GM23338 (cell line): ENCODE measurements at regions not wholly inside any gene's neighbourhood (a gene's known extent, or its start where the extent isn't known, plus 50 kb on each side); places are given as distances from the start of the nearest gene placed in this dataset.

ENCODE experiments used
- ATAC-seq: fragments of 200-7000 bp; cut with Tn5 transposase; 3 replicates; pipeline ENCODE4 v1.9.1; 2020
- DNase-seq: peaks from one replicate; pipeline ENCODE4 v3.0.0-alpha.2; 2015; ENCODE audit warnings: low spot score
- H2AFZ ChIP-seq: fragments of 200-600 bp; sonication (generic); 2 replicates; pipeline ENCODE4 v1.8.0; 2016; ENCODE audit warnings: antibody characterized with exemption, mild to moderate bottlenecking, moderate library complexity
- H3F3A ChIP-seq: fragments of 200-600 bp; sonication (generic); replicated peaks from 2 replicates; pipeline ENCODE4 v1.8.0; 2017; ENCODE audit warnings: antibody characterized with exemption, mixed run types, low read depth
- H3K27ac ChIP-seq: fragments of 200-600 bp; sonication (generic); 2 replicates; pipeline ENCODE4 v1.6.1; 2016; ENCODE audit warnings: low read depth
- H3K27me3 ChIP-seq: fragments of 200-600 bp; sonication (generic); 2 replicates; pipeline ENCODE4 v1.8.0; 2016; ENCODE audit warnings: mild to moderate bottlenecking, mixed run types, moderate library complexity; ENCODE audit not compliant: insufficient read depth
- H3K36me3 ChIP-seq: fragments of 200-600 bp; sonication (generic); 2 replicates; pipeline ENCODE4 v1.8.0; 2016; ENCODE audit warnings: mild to moderate bottlenecking; ENCODE audit not compliant: insufficient read depth
- H3K4me1 ChIP-seq: fragments of 200-600 bp; sonication (generic); 2 replicates; pipeline ENCODE4 v1.8.0; 2016; ENCODE audit warnings: mild to moderate bottlenecking, moderate library complexity; ENCODE audit not compliant: insufficient read depth
- H3K4me2 ChIP-seq: fragments of 200-600 bp; sonication (generic); 2 replicates; pipeline ENCODE4 v1.7.1; 2017; ENCODE audit warnings: mixed run types
- H3K4me3 ChIP-seq: fragments of 200-600 bp; sonication (generic); 2 replicates; pipeline ENCODE4 v1.6.1; 2016; ENCODE audit warnings: mixed run types
- H3K79me2 ChIP-seq: fragments of 200-600 bp; sonication (generic); replicated peaks from 2 replicates; pipeline ENCODE4 v1.8.0; 2017; ENCODE audit warnings: mild to moderate bottlenecking; ENCODE audit not compliant: insufficient read depth
- H3K9me2 ChIP-seq: fragments of 200-600 bp; sonication (generic); 2 replicates; pipeline ENCODE4 v1.8.0; 2017; ENCODE audit not compliant: insufficient read depth
- H4K20me1 ChIP-seq: fragments of 200-600 bp; sonication (generic); replicated peaks from 2 replicates; pipeline ENCODE4 v1.8.0; 2017; ENCODE audit warnings: mild to moderate bottlenecking; ENCODE audit not compliant: insufficient read depth
- H3K27ac Mint-ChIP-seq: 2 replicates; pipeline ENCODE4 v1.8.0; 2020; ENCODE audit warnings: inconsistent platforms, mild to moderate bottlenecking, moderate library complexity, mixed read lengths
- H3K27me3 Mint-ChIP-seq: 3 replicates; pipeline ENCODE4 v1.8.0; 2022; ENCODE audit warnings: low read depth, mild to moderate bottlenecking, moderate library complexity, mixed read lengths, inconsistent platforms; ENCODE audit not compliant: insufficient read depth, poor library complexity
- H3K36me3 Mint-ChIP-seq: 3 replicates; pipeline ENCODE4 v1.8.0; 2021; ENCODE audit warnings: low read depth, mild to moderate bottlenecking, inconsistent platforms, moderate library complexity, mixed read lengths
- H3K4me1 Mint-ChIP-seq: 3 replicates; pipeline ENCODE4 v1.8.0; 2020; ENCODE audit warnings: mild to moderate bottlenecking, inconsistent platforms, mixed read lengths
- H3K4me3 Mint-ChIP-seq: 3 replicates; pipeline ENCODE4 v1.8.0; 2021; ENCODE audit warnings: moderate library complexity, mild to moderate bottlenecking, inconsistent platforms, mixed read lengths
- H3K9me3 Mint-ChIP-seq: 3 replicates; pipeline ENCODE4 v1.8.0; 2020; ENCODE audit warnings: moderate library complexity, mild to moderate bottlenecking, inconsistent platforms, mixed read lengths
- CREB1 ChIP-seq: fragments of 250-450 bp; sonication (Bioruptor Pico); IDR thresholded peaks from 2 replicates; pipeline ENCODE4 v1.5.0; 2020; ENCODE audit warnings: low read depth, mild to moderate bottlenecking, moderate library complexity
- JUNB ChIP-seq: IDR thresholded peaks from one replicate; pipeline ENCODE4 v1.6.1; 2016; ENCODE audit warnings: antibody characterized with exemption; ENCODE audit not compliant: unreplicated experiment
- NANOG ChIP-seq: IDR thresholded peaks from 2 replicates; pipeline ENCODE4 v1.6.1; 2016; ENCODE audit warnings: antibody characterized with exemption, borderline replicate concordance
- POLR2AphosphoS5 ChIP-seq: IDR thresholded peaks from 2 replicates; pipeline ENCODE4 v1.6.1; 2016; ENCODE audit warnings: antibody characterized with exemption, low read depth
- STAT1 ChIP-seq: IDR thresholded peaks from one replicate; pipeline ENCODE4 v1.6.1; 2016; ENCODE audit warnings: antibody characterized with exemption; ENCODE audit not compliant: unreplicated experiment
- ZNF331 ChIP-seq: fragments of 250-450 bp; sonication (Bioruptor Pico); IDR thresholded peaks from 2 replicates; pipeline ENCODE4 v1.5.0; 2020; ENCODE audit warnings: low read depth, mild to moderate bottlenecking, moderate library complexity
- TF ChIP-seq, protein P1 (sequence below): IDR thresholded peaks from one replicate; pipeline ENCODE4 v1.6.1; 2018; ENCODE audit warnings: antibody characterized with exemption; ENCODE audit not compliant: unreplicated experiment
- TF ChIP-seq, protein P2 (sequence below), 2 experiments: fragments of 200-600 bp in 1 of 2; sonication (generic) in 1 of 2; conservative IDR thresholded peaks; 2 replicates each; pipeline versions ENCODE4 v1.5.1 to v1.6.1; 2016 to 2017; ENCODE audit warnings: antibody characterized with exemption in 2 of 2, low read depth in 2 of 2, mild to moderate bottlenecking in 2 of 2, moderate library complexity in 1 of 2
- TF ChIP-seq, protein P3 (sequence below): IDR thresholded peaks from 2 replicates; pipeline ENCODE4 v1.6.1; 2016; ENCODE audit warnings: antibody characterized with exemption

DNA sequence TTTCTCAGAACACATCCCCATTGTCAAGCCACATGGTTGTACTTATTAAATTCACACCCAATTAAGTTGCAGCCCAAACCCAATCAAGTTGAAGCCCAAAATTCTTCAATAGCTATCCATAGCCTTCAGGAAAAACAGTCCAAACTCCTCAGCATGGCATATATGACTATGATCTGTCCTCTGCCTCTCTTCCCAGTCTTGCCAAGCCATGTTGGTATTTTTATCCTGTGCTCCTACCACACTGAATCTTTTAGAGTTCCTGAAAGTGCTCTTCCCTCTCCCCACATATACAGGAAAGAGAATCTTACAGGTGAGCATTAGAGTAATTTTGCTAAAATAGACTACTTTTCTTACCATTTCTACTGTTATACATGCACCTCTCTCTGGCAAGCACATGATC is 834.9 kb downstream of the RPS29 start (continued):
- TF ChIP-seq, protein P1, sequence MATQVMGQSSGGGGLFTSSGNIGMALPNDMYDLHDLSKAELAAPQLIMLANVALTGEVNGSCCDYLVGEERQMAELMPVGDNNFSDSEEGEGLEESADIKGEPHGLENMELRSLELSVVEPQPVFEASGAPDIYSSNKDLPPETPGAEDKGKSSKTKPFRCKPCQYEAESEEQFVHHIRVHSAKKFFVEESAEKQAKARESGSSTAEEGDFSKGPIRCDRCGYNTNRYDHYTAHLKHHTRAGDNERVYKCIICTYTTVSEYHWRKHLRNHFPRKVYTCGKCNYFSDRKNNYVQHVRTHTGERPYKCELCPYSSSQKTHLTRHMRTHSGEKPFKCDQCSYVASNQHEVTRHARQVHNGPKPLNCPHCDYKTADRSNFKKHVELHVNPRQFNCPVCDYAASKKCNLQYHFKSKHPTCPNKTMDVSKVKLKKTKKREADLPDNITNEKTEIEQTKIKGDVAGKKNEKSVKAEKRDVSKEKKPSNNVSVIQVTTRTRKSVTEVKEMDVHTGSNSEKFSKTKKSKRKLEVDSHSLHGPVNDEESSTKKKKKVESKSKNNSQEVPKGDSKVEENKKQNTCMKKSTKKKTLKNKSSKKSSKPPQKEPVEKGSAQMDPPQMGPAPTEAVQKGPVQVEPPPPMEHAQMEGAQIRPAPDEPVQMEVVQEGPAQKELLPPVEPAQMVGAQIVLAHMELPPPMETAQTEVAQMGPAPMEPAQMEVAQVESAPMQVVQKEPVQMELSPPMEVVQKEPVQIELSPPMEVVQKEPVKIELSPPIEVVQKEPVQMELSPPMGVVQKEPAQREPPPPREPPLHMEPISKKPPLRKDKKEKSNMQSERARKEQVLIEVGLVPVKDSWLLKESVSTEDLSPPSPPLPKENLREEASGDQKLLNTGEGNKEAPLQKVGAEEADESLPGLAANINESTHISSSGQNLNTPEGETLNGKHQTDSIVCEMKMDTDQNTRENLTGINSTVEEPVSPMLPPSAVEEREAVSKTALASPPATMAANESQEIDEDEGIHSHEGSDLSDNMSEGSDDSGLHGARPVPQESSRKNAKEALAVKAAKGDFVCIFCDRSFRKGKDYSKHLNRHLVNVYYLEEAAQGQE = no peak
- no peak for TF ChIP-seq POLR2AphosphoS5
- TF ChIP-seq ZNF331 (CRISPR knock-in tag) = no peak
- TF ChIP-seq, protein P2, sequence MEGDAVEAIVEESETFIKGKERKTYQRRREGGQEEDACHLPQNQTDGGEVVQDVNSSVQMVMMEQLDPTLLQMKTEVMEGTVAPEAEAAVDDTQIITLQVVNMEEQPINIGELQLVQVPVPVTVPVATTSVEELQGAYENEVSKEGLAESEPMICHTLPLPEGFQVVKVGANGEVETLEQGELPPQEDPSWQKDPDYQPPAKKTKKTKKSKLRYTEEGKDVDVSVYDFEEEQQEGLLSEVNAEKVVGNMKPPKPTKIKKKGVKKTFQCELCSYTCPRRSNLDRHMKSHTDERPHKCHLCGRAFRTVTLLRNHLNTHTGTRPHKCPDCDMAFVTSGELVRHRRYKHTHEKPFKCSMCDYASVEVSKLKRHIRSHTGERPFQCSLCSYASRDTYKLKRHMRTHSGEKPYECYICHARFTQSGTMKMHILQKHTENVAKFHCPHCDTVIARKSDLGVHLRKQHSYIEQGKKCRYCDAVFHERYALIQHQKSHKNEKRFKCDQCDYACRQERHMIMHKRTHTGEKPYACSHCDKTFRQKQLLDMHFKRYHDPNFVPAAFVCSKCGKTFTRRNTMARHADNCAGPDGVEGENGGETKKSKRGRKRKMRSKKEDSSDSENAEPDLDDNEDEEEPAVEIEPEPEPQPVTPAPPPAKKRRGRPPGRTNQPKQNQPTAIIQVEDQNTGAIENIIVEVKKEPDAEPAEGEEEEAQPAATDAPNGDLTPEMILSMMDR (conservative IDR thresholded peaks at IDR 0.05; ENCODE audit: low read depth in 2 of 2) = no peak
- no peak for TF ChIP-seq JUNB
- no peak for TF ChIP-seq STAT1
- TF ChIP-seq, protein P3, sequence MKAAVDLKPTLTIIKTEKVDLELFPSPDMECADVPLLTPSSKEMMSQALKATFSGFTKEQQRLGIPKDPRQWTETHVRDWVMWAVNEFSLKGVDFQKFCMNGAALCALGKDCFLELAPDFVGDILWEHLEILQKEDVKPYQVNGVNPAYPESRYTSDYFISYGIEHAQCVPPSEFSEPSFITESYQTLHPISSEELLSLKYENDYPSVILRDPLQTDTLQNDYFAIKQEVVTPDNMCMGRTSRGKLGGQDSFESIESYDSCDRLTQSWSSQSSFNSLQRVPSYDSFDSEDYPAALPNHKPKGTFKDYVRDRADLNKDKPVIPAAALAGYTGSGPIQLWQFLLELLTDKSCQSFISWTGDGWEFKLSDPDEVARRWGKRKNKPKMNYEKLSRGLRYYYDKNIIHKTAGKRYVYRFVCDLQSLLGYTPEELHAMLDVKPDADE = no peak

DNA sequence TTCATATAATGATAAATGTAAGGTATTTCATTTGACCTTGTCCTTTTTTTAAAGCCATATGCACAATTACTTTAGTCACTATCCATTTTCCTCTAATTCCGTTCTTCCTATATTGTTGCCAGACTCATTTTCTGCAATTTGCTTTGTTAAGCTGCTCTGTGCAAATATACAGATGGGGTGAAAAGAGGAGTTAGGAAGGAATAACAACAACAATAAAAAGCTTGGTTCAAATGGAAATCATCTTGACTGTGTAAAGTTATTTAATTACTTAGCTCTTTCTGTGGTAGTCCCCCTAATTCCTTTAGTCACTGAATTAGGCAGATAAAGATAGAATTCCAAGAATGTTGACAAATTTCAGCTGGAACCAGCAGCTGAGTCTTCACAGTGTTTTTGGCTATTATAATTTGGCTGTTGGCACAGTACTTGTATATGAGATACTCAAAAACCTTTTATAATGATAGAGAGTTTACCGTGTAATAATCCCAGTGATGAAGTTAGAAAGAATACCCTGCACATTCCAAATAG is 838.0 kb downstream of the RPS29 start:
- H3K79me2 ChIP-seq = no peaks in the 10 kb centered on the region
- H3K4me1 Mint-ChIP-seq = peaks cover 3% of the 10 kb centered on the region; the same call in 1 of the 3 replicates
- peaks cover 7% of the 10 kb centered on the region for H3K9me2 ChIP-seq
- H3K4me3 ChIP-seq = no peak overlapping the region
- H3K9me3 Mint-ChIP-seq = no peaks in the 10 kb centered on the region
- H3K36me3 Mint-ChIP-seq = no peaks in the 10 kb centered on the region
- ATAC-seq (no peak), DNase-seq (no peak)
- peaks cover 8% of the 10 kb centered on the region; the same call in 1 of the 2 replicates for H3K4me1 ChIP-seq
- no peak overlapping the region for H2AFZ ChIP-seq
- H3K27me3 Mint-ChIP-seq = peaks cover 1% of the 10 kb centered on the region
- H3K4me3 Mint-ChIP-seq = no peak overlapping the region
- H3K36me3 ChIP-seq = no peaks in the 10 kb centered on the region
- no peaks in the 10 kb centered on the region for H4K20me1 ChIP-seq
- H3K27me3 ChIP-seq = no peaks in the 10 kb centered on the region
- no peak overlapping the region for H3K4me2 ChIP-seq
- H3K27ac Mint-ChIP-seq = no peak overlapping the region
- TF ChIP-seq, protein P1 = no peak
- TF ChIP-seq CREB1 (CRISPR knock-in tag) (no peak), NANOG (no peak)
- no peak overlapping the region for H3K27ac ChIP-seq
- no peaks in the 10 kb centered on the region for H3F3A ChIP-seq
